Mammary epithelial cell (primary cell): ENCODE measurements at regions not wholly inside any gene's neighbourhood (a gene's known extent, or its start where the extent isn't known, plus 50 kb on each side); places are given as distances from the start of the nearest gene placed in this dataset.

Experiments
- CTCF ChIP-seq, 2 donors: IDR thresholded peaks in 1 of 2; conservative IDR thresholded peaks in 1 of 2; 2 replicates each; pipeline ENCODE4 v1.5.1; 2011 to 2012; ENCODE audit warnings: inconsistent platforms in 2 of 2, low read length in 2 of 2, mild to moderate bottlenecking in 2 of 2, control low read depth in 1 of 2, low read depth in 1 of 2; ENCODE audit not compliant: insufficient read depth in 1 of 2; ENCODE audit errors: extremely low read depth in 1 of 2
- EZH2 ChIP-seq: IDR thresholded peaks from 2 replicates; pipeline ENCODE4 v1.6.1; 2012; ENCODE audit warnings: low read length, inconsistent platforms, borderline replicate concordance

GRCh38 chr5:98513380-98513779 is 260.1 kb upstream of the RGMB start:
- TF ChIP-seq EZH2 (no peak), CTCF (conservative IDR thresholded peaks at IDR 0.05 in 1 of 2, IDR thresholded peaks at IDR 0.05 in 1 of 2; ENCODE audit: extremely low read depth in 1 of 2, insufficient read depth in 1 of 2, low read depth in 1 of 2, low read length in 2 of 2) (no peak)
